Spleen (tissue), 7 donors: ENCODE measurements at regions not wholly inside any gene's neighbourhood (a gene's known extent, or its start where the extent isn't known, plus 50 kb on each side); places are given as distances from the start of the nearest gene placed in this dataset.

Source experiments
- POLR2AphosphoS5 ChIP-seq, 3 donors: sonication (generic); formaldehyde crosslinking; IDR thresholded peaks; one replicate each; pipeline ENCODE4 v1.5.1; 2017; ENCODE audit warnings: antibody characterized with exemption in 3 of 3
- TF ChIP-seq, protein P1 (sequence below), 11 experiments: fragments of 200-600 bp in 7 of 11; fragments of 450-650 bp in 4 of 11; sonication (generic) in 4 of 11; IDR thresholded peaks in 8 of 11; conservative IDR thresholded peaks in 3 of 11; 1 replicate in 7 of 11; 2 replicates in 4 of 11; pipeline versions ENCODE4 v1.4.0 to v1.8.0; 2016 to 2021; ENCODE audit warnings: antibody characterized with exemption in 11 of 11, inconsistent platforms in 4 of 11, mild to moderate bottlenecking in 1 of 11
- donor health status: DM: no; HTN: no; CAD: no; lungs with moderate emphysema.
- donor health status: DM: no; HTN: no; CAD: no.
- donor health status: DM: no; HTN: no; CAD: no.

DNA sequence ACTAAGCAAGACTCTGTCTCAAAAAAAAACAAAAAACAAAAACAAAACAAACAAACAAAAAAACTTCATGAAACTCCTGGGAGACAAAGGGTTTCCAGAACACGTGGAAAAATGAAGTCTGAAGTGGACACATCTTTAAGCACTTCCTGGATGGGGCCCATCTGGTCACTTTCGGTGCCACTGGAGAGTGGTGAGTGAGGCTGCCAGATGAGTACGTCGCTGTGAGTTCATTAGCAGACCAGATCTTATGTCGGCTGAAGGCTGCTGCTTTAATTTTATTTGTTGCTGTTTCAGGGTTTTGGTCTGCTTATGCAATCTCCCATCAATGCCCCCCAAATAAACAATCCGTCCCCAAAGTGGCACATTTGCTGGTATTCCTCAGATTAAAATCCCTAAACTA is 64.4 kb downstream of the NPTX2 start:
- TF ChIP-seq, protein P1, sequence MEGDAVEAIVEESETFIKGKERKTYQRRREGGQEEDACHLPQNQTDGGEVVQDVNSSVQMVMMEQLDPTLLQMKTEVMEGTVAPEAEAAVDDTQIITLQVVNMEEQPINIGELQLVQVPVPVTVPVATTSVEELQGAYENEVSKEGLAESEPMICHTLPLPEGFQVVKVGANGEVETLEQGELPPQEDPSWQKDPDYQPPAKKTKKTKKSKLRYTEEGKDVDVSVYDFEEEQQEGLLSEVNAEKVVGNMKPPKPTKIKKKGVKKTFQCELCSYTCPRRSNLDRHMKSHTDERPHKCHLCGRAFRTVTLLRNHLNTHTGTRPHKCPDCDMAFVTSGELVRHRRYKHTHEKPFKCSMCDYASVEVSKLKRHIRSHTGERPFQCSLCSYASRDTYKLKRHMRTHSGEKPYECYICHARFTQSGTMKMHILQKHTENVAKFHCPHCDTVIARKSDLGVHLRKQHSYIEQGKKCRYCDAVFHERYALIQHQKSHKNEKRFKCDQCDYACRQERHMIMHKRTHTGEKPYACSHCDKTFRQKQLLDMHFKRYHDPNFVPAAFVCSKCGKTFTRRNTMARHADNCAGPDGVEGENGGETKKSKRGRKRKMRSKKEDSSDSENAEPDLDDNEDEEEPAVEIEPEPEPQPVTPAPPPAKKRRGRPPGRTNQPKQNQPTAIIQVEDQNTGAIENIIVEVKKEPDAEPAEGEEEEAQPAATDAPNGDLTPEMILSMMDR (IDR thresholded peaks at IDR 0.05 in 8 of 11, conservative IDR thresholded peaks at IDR 0.05 in 3 of 11): no peak
- TF ChIP-seq POLR2AphosphoS5 (IDR thresholded peaks at IDR 0.05): no peak
